ENCODE measurements at regions not wholly inside any gene's neighbourhood (a gene's known extent, or its start where the extent isn't known, plus 50 kb on each side); places are given as distances from the start of the nearest gene placed in this dataset.
A peak's percentile ranks its signal among the peaks of the same experiment; 100 is the strongest.

DNA sequence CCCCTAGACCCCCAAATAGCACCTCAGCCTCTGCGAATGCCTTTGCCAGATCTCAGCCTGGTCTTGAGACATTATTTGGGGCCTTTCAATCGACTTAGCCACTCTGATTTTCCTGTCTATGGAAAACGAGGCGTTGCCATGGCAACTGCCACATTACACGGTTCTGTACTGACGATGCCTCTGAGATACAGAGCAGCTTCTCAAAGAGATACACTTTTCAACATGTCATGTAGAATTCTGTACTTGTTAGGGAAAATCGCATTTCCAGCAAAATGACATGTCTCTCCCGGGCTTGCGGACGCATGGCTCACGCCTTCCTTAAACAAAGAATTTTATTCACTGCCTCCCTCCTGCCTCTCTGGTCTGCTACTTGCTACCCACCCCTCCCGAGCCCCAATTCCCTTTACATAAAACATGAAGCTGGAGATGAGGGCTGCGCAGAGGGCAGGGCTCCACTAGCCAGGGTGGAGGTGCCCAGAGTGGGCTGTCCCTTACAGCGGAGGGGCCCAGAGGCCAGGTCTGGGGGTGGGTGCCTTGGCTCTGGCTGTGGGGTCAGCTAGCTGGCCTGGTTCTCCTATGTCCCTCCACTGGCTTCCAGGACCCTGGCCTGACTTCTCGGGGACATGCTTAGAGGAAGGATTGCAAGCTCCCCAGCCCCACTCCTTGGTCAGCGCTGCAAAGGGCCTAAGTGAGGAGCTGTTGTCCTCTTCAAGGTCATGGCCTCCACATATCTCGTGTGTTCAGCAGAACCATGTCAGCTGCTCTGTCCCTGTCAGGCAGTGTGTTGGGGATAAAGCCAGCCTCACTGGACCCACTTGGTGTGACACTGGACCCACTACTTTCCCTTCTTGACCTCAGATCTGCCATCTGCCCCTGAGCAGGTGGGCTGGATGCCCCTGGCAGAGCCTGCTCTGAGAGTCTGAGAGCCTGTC, 342.5 kb downstream of the RPS24 start:
- DNase-seq (ENCODE audit: low read depth in 1 of 2, low spot score in 1 of 2), result peak; percentile 12 to 44
- peaks cover 16% of the 10 kb centered on the region for H3K4me1 ChIP-seq (ENCODE audit: low read depth)
- no peaks in the 10 kb centered on the region for H3K36me3 ChIP-seq
- H3K9me3 ChIP-seq (ENCODE audit: low read depth), result no peaks in the 10 kb centered on the region
- no peaks in the 10 kb centered on the region for H3K27me3 ChIP-seq
- TF ChIP-seq, protein P1, sequence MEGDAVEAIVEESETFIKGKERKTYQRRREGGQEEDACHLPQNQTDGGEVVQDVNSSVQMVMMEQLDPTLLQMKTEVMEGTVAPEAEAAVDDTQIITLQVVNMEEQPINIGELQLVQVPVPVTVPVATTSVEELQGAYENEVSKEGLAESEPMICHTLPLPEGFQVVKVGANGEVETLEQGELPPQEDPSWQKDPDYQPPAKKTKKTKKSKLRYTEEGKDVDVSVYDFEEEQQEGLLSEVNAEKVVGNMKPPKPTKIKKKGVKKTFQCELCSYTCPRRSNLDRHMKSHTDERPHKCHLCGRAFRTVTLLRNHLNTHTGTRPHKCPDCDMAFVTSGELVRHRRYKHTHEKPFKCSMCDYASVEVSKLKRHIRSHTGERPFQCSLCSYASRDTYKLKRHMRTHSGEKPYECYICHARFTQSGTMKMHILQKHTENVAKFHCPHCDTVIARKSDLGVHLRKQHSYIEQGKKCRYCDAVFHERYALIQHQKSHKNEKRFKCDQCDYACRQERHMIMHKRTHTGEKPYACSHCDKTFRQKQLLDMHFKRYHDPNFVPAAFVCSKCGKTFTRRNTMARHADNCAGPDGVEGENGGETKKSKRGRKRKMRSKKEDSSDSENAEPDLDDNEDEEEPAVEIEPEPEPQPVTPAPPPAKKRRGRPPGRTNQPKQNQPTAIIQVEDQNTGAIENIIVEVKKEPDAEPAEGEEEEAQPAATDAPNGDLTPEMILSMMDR (IDR thresholded peaks at IDR 0.05; ENCODE audit: low read depth, low read length), result no peak
- no peak overlapping the region for H3K4me3 ChIP-seq
- H3K27ac ChIP-seq, result peak overlapping the region; percentile 14

DNA sequence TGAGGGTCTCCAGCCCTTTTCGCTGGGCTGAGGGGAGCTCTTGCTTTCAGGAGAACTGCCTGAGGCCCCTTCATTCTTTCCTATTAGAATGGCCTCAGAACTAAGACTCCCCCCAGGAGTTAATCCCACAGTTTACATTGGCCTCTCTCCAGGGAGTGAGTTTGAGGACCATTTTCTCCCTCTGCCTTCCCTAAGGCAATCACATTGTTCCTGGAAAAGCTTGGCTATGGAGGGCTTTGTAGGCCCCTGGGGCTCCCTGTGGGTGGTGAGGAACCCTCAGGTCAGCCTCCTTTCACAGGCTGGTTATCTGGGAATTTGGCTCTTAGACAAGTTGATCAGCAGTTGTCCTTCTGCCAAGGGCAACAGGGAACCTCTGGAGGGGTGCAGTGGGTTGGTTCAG, 343.7 kb downstream of the RPS24 start:
- Histone ChIP-seq H3K4me1 (ENCODE audit: low read depth) (peaks cover 16% of the 10 kb centered on the region), H3K9me3 (ENCODE audit: low read depth) (no peaks in the 10 kb centered on the region), H3K4me3 (no peak overlapping the region), H3K27me3 (no peaks in the 10 kb centered on the region), H3K36me3 (no peaks in the 10 kb centered on the region), H3K27ac (no peak overlapping the region)
- TF ChIP-seq, protein P1 (IDR thresholded peaks at IDR 0.05; ENCODE audit: low read depth, low read length), result no peak
- peak in 1 of 2 donors; percentile 40 for DNase-seq (ENCODE audit: low read depth in 1 of 2, low spot score in 1 of 2)

DNA sequence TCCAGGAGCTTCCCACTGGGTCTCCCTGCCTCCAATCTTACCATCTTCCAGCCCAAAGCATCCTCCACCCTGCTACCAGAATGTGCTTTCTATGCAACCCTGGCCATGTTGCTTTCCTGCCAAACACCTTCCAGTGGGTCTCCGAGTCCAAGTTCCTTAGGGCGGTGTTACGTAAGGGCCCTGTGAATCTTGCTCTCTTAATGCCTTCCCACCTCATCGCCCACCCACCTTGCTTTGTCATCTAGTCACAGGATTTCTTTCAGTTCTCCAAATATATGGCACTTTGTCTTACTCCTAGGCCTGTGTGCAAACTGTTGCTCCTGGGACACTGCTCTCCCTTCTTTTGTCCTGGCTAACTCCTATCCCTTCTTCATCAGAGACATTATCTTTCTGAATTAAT, 344.5 kb downstream of the RPS24 start:
- TF ChIP-seq, protein P1 (IDR thresholded peaks at IDR 0.05; ENCODE audit: low read depth, low read length), result no peak
- Histone ChIP-seq H3K4me1 (ENCODE audit: low read depth) (peaks cover 16% of the 10 kb centered on the region), H3K27ac (no peak overlapping the region), H3K27me3 (no peaks in the 10 kb centered on the region), H3K9me3 (ENCODE audit: low read depth) (no peaks in the 10 kb centered on the region), H3K4me3 (no peak overlapping the region), H3K36me3 (no peaks in the 10 kb centered on the region)
- no peak for DNase-seq (ENCODE audit: low read depth in 1 of 2, low spot score in 1 of 2)

DNA sequence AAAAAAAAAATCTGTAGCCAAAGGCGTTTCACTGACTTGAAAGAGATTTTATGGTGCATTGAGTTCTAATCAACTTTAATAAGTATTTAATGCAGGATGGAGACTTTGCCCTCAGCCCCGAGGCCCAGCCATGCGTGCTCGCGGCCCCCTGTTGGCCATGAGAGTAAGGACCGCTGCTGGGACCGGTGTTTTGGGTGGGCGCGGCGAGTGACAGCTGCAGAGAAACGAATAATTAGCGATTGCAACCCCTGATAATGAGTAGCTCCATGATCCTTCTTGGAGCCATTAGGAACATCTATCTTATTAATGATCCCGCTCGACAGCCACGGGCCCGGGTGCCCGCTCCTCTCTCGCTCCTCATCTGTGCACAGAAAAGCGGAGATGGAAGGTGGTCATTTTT, 347.4 kb downstream of the RPS24 start:
- Histone ChIP-seq H3K4me3 (no peak overlapping the region), H3K9me3 (ENCODE audit: low read depth) (no peaks in the 10 kb centered on the region), H3K27me3 (no peaks in the 10 kb centered on the region), H3K36me3 (no peaks in the 10 kb centered on the region), H3K27ac (no peak overlapping the region), H3K4me1 (ENCODE audit: low read depth) (peaks cover 13% of the 10 kb centered on the region)
- TF ChIP-seq, protein P1 (IDR thresholded peaks at IDR 0.05; ENCODE audit: low read depth, low read length), result peak; percentile 41
- DNase-seq (ENCODE audit: low read depth in 1 of 2, low spot score in 1 of 2), result no peak

DNA sequence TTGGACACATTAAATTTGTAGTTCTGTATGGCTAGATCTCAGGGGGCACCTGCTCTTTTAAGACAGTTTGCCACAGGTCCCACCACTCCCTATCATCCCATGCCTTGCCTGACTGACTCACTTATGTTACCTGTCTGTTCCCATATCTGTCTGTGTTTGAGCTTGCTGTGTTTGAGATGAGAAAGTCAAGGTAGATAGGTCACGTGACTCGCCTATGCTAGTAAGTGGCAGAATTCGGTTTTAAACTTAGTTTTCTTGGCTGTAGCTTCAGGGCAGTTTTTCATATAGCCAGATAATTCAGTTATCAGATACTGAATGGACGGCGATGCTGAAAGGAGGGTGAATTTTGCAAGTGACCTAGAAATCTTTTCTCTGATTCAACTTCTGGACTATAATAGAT, 348.4 kb downstream of the RPS24 start:
- no peak overlapping the region for H3K4me3 ChIP-seq
- peaks cover 5% of the 10 kb centered on the region for H3K4me1 ChIP-seq (ENCODE audit: low read depth)
- H3K9me3 ChIP-seq (ENCODE audit: low read depth), result no peaks in the 10 kb centered on the region
- no peak for DNase-seq (ENCODE audit: low read depth in 1 of 2, low spot score in 1 of 2)
- H3K36me3 ChIP-seq, result no peaks in the 10 kb centered on the region
- no peak overlapping the region for H3K27ac ChIP-seq
- H3K27me3 ChIP-seq, result no peaks in the 10 kb centered on the region
- TF ChIP-seq, protein P1 (IDR thresholded peaks at IDR 0.05; ENCODE audit: low read depth, low read length), result no peak

All from cardiac muscle cell (in vitro differentiated cells and primary cell).